HG03103 (cell line): ENCODE measurements at regions not wholly inside any gene's neighbourhood (a gene's known extent, or its start where the extent isn't known, plus 50 kb on each side); places are given as distances from the start of the nearest gene placed in this dataset.

Experiments
- ATAC-seq: cut with Tn5 transposase; IDR thresholded peaks from one replicate; pipeline ENCODE4 v1.9.1; 2021; ENCODE audit warnings: low read depth; ENCODE audit not compliant: unreplicated experiment

DNA sequence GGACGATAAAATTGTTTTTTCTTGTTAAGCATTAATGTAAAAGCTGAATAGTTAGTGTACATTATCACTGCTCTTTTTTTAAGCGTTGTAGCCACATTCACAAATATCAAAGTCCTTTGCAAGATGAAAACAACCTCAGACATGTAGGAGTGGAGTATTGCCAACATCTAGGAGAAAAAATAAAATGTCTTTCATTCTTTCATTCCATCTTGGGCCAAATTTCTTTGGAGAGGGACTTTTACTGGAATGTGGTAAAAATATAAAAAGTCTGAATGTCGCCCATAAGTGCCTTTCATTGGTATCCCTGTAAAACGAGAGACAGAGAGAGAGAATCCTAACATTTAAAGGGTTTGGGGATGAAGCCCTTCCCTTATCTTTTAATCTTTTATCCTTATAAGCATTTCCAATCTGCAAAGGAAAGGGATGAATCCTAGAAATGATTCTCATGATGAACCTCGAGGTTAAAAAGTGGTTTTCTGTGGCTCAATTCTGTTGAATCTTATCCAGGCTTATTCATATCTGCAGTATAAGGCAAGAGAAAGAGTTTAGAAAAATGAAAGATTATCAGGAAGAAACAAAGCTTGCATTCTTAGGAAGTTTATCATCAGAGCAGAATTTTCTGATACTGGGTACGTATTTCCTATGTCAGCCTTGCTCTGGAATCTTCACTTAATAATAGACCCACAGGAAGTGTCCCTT is 1031.7 kb downstream of the MCTP2 start:
- no peak for ATAC-seq

DNA sequence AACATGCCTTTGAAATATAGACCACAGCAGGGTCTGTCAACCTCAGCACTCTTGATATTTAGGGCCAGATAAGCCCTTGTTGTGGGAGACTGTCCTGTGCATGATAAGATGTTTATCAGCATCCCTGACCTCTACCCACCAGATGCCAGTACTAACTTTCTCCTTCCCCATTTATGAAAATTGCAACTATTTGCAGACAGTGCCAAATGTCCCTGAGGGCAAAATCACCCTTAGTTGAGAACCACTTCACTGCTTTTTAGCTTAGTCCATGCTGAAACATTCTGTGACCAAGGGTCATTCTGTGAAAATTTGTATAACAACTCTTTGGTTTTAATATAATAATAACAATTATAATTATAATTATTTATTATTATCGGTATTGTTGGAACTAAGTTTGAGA is 1032.4 kb downstream of the MCTP2 start:
- ATAC-seq = no peak

DNA sequence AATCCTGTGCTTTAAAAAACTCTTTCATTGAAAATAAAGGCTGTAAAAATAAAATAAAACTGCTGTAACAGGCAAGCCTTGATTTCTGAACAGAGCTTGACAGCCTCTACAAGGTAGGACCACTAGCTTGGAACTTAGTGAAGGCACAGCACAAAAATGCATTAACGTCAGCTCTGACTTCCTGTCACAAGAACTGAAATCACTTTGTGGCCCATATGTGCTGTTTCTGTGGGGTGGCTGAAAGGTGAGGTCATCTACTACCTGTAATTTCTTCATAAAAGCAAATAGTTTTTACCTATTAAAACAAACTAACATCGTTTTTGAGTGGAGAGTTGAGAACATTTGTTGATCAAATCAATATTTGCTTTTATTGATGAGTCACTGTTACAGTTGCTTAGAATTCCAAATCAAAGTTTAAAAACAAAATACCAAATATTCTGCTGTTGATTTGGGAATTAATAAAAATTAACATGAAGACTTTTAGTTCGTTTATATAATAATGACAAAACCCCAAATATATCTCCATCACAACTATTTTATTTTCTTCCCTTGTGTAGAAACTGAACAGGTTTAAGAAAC is 1034.1 kb downstream of the MCTP2 start:
- ATAC-seq = no peak

DNA sequence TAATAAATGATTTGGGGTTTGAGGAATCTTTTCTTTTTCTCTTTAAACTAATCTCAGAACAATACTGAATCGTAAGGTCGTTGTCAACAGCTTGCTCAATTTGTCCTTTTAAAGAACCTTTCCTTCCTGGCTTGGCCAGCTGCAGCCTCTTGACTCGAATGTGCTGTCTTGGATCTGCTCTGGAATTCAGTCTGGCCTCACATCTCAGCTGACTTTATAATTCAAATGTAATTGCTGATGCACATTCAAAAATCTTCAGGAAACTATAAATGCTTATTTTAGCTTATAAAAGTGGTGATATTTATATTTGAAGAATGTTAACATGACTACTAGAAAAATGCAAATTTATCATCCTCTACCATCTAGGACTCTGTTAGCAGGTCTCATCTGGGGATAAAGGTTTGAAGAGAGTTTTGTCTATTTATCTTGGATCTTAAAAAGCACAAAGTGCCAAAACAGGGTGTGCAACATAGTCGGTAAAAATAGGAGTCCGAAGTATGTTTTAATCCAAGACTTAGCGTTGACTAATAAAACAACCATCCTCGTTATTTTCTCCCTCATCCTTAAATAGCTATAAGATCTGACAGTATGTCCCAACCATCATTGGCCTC is 1035.2 kb downstream of the MCTP2 start:
- ATAC-seq = no peak

DNA sequence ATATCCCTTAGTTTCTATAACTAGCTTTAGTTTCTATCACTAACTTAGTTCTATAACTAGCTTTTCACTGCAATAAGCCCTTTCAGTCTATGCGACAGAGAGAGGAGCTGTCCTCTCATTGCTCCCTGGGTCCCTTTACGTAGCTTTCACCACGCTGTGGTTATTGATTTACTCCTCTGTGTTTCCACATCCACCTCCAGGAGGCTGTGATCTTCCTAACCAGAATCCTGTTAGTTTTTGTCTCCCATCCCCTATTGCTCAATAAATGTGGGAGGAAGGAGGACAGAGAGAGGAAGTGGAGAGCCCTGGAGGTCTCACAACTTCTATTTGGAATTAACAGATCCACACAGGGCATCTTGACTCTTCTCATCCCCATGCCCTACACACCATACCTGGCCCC is 1036.1 kb downstream of the MCTP2 start:
- no peak for ATAC-seq

DNA sequence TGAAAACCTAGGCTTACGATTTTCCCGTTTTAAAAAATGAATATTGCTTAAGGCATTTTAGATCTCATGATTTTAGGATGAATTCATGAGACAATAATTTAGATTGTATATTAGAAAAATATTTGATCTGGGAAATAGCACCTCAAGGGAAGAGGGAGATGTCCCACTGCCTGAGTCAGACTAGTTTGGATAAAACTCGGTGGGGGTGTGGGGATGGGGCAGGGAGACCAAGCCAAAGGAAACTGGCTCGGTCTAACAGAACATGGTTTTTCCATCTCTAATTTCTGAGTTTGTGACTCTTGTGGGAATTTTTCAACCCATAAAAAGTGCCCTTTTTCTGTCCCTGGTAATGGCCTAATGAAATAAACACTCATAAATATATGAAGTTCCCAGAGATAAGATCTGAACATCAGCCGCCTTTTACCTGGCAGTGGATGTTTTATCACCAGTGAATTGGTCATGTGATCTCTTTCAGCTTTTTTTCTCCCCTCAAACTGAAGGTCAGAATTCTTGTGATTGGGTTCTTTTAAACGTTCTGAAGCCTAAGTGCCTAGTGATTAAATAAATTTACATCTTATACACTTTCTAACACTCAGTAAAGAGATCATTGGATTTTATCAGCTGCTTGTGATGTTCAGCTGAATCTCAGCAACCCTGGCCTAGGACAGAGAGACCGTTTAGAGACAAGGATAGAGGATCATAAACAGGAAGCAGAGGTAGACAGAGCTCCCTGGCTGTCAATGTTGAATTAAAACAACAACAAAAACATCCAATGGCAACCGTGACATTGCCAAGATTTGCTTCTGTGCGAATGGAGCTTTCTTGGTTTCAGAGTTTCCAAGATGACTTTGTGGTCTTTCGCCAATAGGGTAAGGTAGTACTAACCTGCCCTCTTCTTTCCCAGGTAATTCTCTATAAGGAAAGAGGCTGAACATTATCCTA is 1038.2 kb downstream of the MCTP2 start:
- ATAC-seq = no peak

DNA sequence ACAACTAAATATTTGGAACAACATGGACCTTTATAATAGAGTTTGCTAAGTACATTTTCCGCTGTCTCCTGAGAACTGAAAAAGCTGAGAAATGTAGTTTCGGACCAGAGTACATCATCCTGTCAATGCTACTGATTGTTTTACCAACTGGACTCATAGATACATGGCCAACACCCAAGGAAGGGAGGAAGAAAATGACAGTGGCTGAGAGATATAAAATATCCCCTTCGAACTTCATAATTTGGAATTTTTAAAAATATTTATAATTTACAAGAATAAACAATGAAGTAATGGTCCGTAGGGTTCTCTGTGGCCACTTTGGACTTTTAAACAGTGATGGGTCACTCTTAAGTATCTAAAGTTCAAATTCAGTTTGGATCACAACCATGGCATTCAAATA is 1042.7 kb downstream of the MCTP2 start:
- ATAC-seq = no peak

DNA sequence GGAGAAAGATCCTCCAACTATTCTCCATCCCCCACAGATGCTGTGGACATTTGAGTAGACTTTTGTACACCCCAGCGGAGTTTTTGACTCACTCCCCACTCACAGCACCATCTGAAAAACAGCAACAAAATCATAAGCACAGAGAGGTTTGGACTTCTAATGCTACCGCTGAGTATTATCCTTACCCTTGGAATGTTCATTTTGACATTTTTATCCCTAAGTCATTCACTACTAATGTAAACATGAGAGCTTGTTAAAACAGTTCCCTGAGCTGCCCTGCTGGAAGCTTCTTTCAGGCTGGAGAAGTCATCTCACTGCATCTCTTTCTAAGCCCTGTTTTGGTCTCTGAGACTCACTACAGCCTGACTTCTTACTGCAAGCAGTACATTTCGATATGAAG is 1045.9 kb downstream of the MCTP2 start:
- no peak for ATAC-seq

DNA sequence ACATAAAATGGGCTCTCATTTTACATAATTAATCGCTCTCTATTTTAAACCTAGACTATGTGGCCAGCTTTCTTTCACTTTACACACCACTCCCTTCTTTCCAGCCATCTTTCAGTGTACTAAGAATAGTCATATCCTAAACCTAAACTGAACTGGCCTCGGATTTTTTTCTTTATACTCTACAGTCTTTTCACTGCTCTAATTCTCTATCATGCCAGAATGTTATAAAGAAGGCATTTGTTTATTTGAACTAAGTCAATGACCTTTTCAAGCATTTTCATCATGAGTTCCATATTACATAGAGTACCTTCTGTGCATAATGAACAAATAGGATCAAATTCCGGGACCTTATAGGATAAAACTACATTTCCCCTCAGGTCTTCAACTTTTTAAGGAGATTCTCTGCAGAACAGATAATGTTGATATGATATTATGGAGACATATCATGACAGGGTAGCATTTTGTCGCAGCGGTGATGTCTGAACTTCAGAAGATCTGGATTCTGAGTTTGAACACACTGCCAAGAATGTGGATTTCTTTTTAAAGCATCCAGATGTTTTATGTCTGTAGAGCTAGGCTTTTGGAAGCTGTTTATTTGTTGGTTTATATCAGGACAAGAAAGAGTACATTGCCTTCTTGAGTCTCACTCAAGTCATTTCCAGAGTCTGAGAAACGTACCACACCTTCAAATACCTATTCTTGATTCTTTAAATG is 1047.3 kb downstream of the MCTP2 start:
- ATAC-seq = no peak

DNA sequence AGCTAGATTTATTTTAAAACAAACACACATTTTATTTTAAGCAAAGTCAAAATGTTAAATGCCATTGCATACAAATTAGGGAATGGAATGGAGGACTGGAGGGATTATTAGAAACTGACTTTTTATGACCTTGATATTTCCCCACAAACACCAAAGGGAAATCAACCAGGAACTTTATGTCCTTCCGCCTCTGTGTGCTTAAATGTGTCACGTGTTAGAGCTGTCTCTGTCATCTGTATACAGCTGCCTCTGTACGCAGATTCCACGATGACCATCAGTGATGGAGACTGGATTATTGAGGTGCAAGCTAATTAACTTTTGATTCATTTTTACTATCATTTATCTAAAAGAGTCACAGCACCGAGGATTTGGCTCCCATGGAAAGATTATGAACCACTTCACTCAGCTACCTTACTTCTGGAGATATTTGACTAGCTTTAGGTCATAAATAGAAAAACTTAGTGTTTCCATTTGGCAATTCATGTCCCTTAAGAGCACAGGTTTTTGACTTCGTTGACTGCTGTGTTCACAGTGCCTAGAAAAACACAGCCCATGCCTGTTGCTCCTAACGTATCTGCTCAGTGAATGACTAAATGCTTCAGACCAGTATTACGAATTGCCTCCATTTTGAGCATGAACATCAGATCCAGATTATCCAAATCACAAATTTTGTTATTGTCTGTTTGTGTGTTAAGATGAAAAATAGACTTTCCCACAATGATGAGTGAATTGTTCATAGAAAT is 1048.1 kb downstream of the MCTP2 start:
- ATAC-seq = no peak

DNA sequence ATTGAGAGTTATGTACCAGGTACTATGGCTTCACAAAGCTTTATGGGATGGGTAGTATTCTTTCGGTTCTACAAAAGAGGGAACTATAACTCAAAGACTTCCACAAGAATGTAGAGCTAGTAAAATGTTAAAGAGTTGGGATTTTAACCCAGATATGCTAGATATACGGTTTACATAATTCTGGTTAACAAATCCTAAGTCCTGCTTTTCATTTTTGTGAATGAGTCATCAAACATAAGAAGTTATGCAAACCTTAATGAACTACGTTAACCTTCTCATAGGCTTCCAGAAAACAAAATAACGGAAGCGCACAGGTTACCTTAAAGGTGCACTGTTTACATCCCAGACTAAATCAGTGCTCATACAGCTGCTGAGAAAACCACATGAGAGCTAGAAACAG is 1049.3 kb downstream of the MCTP2 start:
- ATAC-seq = no peak

DNA sequence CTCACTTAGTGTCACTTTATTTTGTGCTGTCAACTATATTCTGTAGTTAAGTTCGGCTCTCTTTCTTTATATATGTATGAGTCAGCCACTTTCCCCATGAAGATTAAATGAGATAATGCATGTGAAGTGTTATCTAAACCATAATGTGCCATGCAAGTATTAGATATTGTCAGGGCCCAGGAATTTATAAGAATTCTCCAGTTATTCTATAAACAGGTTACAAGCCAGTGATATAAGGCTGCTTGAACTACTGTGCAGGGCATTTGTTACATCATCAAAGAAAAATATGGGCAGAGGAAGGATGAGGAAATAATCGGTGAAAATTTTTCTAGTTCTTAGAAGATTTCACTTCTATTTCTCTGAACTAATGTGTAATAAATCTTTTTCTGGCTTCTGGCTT is 1049.0 kb upstream of the NR2F2 start:
- ATAC-seq = no peak

DNA sequence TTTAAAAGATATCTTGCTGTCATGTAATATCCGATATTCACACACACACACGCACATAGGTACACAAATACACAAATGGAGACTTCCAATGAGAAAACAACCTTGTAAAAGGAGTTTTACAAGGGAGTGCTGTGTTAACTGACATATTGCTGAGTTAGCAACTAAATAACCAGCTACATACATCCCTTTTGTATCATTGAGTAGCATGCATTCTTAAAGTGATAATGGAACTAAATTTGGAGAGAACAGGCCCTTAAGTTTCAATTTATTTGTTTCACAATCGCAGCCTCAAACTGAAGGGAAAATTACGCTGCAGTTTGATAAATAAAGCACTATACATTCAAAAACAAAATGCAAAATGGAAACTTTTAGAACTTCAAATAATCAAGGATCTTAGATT is 1046.0 kb upstream of the NR2F2 start:
- no peak for ATAC-seq

DNA sequence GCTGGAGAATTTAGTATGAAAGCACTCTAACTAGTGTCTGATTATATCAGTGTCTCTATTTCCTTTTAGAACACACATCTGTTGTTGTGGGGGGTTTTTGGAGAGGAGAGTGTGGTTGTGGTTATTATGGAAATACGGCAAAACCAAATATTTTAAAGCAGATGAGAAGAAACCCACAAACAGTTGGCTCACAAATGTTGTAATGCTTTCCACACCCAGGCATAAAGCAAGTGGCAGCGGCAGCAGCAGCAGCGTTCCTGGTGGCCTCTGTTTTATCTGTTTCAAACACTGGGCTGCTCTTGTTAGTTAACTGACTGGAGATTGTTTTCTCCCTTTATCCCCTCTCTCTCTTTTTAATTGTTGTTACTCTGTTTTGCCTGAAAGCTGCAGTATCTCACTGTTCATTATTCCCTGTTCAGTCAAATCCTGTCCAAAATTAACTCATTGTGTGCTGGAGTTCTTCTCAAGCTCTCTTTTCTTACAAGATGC is 1045.5 kb upstream of the NR2F2 start:
- no peak for ATAC-seq

DNA sequence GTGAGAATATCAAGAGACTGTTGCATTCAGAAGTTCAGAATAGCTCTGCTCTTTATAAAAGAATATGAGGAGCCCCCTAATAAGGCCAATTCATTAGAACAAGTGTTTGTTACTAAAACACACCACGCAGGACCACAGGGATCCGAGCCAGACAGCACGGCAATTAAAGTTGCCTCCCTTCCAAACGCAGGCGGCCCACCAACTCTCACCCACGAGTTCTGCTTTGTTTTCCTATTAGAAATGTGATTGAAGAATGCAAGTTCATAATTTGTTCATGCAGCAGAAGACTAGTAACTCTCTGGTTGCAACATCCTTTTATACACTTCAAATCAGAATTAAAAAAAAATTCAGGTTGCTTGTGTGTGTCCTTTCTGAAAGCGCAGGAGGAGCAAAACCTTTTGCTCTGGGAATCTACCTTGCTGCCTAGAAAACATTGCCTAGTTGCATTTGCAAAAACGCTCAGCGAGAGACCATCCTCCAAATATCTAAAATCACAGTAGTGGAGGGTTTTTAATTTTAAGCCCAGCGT is 1044.1 kb upstream of the NR2F2 start:
- ATAC-seq = no peak

DNA sequence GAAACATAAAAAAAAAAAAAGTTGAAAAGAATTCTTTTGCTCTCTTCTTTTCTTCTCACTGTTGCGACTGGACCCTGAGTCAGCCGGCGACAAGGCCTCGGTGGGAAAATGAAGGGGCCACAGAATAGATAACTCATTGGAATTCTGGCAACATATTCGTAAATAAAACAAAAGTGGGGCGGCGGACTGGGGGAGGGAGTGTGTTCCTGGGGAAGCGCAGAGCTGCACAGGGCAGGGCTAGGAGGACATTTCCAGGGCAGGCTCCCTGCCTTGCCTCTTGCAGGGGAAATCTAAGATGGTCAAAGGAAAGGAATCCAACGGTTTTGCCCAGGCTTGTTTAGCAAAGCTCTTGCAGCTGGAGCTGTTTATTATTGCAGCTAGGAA is 1042.8 kb upstream of the NR2F2 start:
- no peak for ATAC-seq

DNA sequence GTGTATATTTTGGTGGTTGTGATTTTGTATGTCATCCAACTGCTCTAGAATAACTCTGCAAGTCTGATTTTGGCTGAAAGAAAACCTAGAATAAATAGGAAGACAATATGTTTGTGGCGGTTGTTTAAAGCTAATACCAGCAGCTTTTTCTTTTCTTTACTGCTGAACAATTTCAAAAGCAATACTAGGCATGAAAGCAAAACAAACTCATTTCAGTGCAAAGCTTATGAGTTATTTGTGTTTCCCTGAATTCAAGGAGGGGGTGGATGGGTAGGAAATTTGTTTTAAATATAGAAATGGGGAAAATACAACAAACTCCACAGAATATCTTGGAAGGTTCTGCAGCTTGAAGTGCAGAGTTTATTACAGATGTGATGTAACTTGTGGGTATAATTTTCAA is 1041.9 kb upstream of the NR2F2 start:
- no peak for ATAC-seq

DNA sequence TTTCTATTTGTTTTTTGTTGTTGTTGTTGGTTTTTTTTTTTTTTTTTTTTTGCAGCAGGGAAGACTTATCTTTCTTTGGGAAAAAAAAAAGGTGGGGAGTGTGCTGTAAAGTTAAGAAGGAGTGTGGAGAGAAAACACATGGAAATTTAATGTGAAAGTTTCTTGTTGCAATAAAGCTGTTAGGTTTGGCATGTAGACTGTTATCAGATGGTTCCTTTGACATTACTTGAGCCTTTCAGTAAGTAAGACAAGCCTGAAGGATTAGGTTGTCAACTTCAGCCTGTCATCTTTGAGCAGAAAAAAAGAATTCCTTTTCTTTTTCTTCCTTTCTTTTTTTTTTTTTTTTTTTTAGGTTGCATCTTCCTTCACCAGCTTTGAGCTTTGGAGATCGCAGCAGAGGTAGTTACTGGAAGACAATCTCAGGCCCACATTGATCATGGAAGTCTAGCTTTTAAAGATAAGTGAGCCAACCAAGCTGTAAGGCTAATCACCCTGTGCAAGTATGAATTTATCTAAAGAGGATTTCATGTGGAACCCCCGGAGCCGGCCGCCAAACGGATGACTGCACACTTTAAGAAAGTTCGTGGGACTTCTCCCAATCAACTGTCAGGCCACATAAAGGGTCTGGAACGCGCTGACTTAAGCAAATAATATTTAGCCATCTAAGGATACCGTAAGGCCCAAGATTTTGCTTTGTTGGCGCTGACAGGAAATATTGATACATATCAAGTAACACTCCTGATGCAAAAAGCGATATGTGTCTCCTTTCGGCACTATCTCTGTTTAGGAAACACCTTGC is 1040.1 kb upstream of the NR2F2 start:
- no peak for ATAC-seq
